Adrenal gland (tissue), 9 donors: ENCODE measurements at regions not wholly inside any gene's neighbourhood (a gene's known extent, or its start where the extent isn't known, plus 50 kb on each side); places are given as distances from the start of the nearest gene placed in this dataset.
"Not testable (repeated sequence)": the region's sequence is repeated elsewhere in the genome, so short reads cannot be mapped to it uniquely, and the experiment has no call there.

Experiments used
- DNase-seq, 7 donors: peaks; one replicate each; pipeline ENCODE4 v3.0.0-alpha.2; 2019 to 2020
- H3K27ac ChIP-seq, 5 donors: fragments of 200-600 bp; sonication (generic) in 4 of 5; 1 replicate in 3 of 5; 2 replicates in 2 of 5; pipeline versions ENCODE4 v1.5.1 to v1.8.0; 2016 to 2020; ENCODE audit warnings: mild to moderate bottlenecking in 1 of 5
- H3K27me3 ChIP-seq: fragments of 200-600 bp; 2 replicates; pipeline ENCODE4 v1.8.0; 2021
- H3K36me3 ChIP-seq, 2 donors: fragments of 200-600 bp; replicated peaks in 1 of 2; 1 replicate in 1 of 2; 2 replicates in 1 of 2; pipeline versions ENCODE4 v1.5.1 to v1.8.0; 2018 to 2022
- H3K4me1 ChIP-seq, 2 donors: fragments of 200-600 bp; replicated peaks in 1 of 2; 1 replicate in 1 of 2; 2 replicates in 1 of 2; pipeline versions ENCODE4 v1.5.1 to v1.8.0; 2018 to 2021
- H3K4me3 ChIP-seq, 4 donors: fragments of 200-600 bp; sonication (generic) in 3 of 4; one replicate each; pipeline ENCODE4 v1.5.1; 2016 to 2018
- H3K9me3 ChIP-seq, 3 donors: fragments of 200-600 bp; sonication (generic) in 1 of 3; replicated peaks in 1 of 3; 1 replicate in 2 of 3; 2 replicates in 1 of 3; pipeline versions ENCODE4 v1.5.1 to v1.8.0; 2016 to 2021
- POLR2A ChIP-seq, 2 donors: fragments of 450-650 bp; IDR thresholded peaks; one replicate each; pipeline ENCODE4 v1.6.1; 2017; ENCODE audit warnings: antibody characterized with exemption in 2 of 2, mild to moderate bottlenecking in 2 of 2, moderate library complexity in 1 of 2
- WGBS, 4 donors: extraction: QIAGEN DNeasy Blood & Tissue Kit in 2 of 4; methylation state at CpG; one replicate each; pipeline versions ENCODE4 v1.1.5 to v1.1.7; 2013 to 2017; 5-methylcytosine and 5-hydroxymethylcytosine counted together
- intact Hi-C, 2 donors: fragments of 100-400 bp; cut with DNase I; formaldehyde crosslinking; loops; one replicate each; pipeline versions ENCODE4 v1.14.1 to v1.15.0; 2022 to 2023
- TF ChIP-seq, protein P1 (sequence below), 6 experiments: fragments of 450-650 bp in 4 of 6; fragments of 200-600 bp in 2 of 6; sonication (generic) in 1 of 6; IDR thresholded peaks; 1 replicate in 5 of 6; 2 replicates in 1 of 6; pipeline versions ENCODE4 v1.5.1 to v1.8.0; 2016 to 2021; ENCODE audit warnings: antibody characterized with exemption in 6 of 6, mild to moderate bottlenecking in 2 of 6, moderate library complexity in 1 of 6
- donor health status: healthy with polysubstance abuse.
- donor health status: Bipolar disorder and iron deficiency.
- donor health status: DM: yes; HTN: yes; CAD: no.
- donor health status: DM: no; HTN: no; CAD: no.
- donor health status: DM: no; HTN: no; CAD: no.

GRCh38 chr1:41308520-41308919, 52.7 kb upstream of the FOXO6 start:
- H3K4me1 ChIP-seq, H3K36me3 ChIP-seq, H3K27me3 ChIP-seq, H3K4me3 ChIP-seq, DNase-seq, H3K9me3 ChIP-seq, intact Hi-C loops, H3K27ac ChIP-seq: not testable (repeated sequence)
- WGBS, 4 donors: 73 to 90% (median 76%) methylated on average over 4 of the region's 4 CpGs

GRCh38 chr1:41305576-41306363, 55.5 kb upstream of the FOXO6 start:
- WGBS, 4 donors: 50 to 82% (median 79%) methylated on average over 6 of the region's 6 CpGs
- TF ChIP-seq, protein P1, sequence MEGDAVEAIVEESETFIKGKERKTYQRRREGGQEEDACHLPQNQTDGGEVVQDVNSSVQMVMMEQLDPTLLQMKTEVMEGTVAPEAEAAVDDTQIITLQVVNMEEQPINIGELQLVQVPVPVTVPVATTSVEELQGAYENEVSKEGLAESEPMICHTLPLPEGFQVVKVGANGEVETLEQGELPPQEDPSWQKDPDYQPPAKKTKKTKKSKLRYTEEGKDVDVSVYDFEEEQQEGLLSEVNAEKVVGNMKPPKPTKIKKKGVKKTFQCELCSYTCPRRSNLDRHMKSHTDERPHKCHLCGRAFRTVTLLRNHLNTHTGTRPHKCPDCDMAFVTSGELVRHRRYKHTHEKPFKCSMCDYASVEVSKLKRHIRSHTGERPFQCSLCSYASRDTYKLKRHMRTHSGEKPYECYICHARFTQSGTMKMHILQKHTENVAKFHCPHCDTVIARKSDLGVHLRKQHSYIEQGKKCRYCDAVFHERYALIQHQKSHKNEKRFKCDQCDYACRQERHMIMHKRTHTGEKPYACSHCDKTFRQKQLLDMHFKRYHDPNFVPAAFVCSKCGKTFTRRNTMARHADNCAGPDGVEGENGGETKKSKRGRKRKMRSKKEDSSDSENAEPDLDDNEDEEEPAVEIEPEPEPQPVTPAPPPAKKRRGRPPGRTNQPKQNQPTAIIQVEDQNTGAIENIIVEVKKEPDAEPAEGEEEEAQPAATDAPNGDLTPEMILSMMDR (IDR thresholded peaks at IDR 0.05): no peak
- TF ChIP-seq POLR2A (IDR thresholded peaks at IDR 0.05): no peak
- H3K9me3 ChIP-seq: no peaks in the 10 kb centered on the region
- no peak overlapping the region for H3K27ac ChIP-seq
- intact Hi-C loops: no loop called here
- DNase-seq: peak in 1 of 7 donors; percentile 18
- H3K36me3 ChIP-seq: no peaks in the 10 kb centered on the region
- H3K4me3 ChIP-seq: no peak overlapping the region
- H3K4me1 ChIP-seq: no peaks in the 10 kb centered on the region
- no peaks in the 10 kb centered on the region for H3K27me3 ChIP-seq

DNA sequence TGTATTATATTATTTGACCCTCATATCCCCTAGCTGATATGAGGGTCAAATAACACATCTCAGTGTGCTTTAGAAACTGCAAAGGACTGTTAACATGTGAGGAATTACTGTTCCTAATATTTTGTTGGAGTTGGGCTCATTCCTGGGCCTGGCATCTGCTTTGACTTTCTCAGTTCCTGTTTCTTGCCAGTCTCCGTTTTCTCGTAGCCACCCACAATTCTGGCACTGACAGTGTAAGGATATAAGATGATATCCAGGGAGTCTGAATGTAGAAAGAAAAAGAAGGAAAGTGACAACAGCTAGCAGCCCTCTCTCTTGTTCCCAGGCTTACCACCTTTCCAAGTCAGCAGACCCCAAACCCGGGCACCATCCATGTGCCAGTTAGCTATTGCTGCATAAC, 54.4 kb upstream of the SCMH1 start:
- H3K9me3 ChIP-seq: no peaks in the 10 kb centered on the region
- H3K4me3 ChIP-seq: no peak overlapping the region
- intact Hi-C loops: no loop called here
- H3K4me1 ChIP-seq: no peaks in the 10 kb centered on the region
- DNase-seq: peak in 1 of 7 donors; percentile 23
- no peaks in the 10 kb centered on the region for H3K36me3 ChIP-seq
- TF ChIP-seq, protein P1 (IDR thresholded peaks at IDR 0.05): no peak
- TF ChIP-seq POLR2A (IDR thresholded peaks at IDR 0.05): no peak
- H3K27ac ChIP-seq: no peak overlapping the region
- WGBS, 4 donors: 88 to 94% (median 90%) methylated on average over 3 of the region's 3 CpGs
- H3K27me3 ChIP-seq: no peaks in the 10 kb centered on the region

- 69 to 86% (median 72%) methylated on average over 3 of the region's 3 CpGs for WGBS, 4 donors
- intact Hi-C loops: no loop called here
- TF ChIP-seq, protein P1 (IDR thresholded peaks at IDR 0.05): no peak
- TF ChIP-seq POLR2A (IDR thresholded peaks at IDR 0.05): no peak
These were observed 52.1 kb upstream of the SCMH1 start for GRCh38 chr1:41294216-41294615.

DNA sequence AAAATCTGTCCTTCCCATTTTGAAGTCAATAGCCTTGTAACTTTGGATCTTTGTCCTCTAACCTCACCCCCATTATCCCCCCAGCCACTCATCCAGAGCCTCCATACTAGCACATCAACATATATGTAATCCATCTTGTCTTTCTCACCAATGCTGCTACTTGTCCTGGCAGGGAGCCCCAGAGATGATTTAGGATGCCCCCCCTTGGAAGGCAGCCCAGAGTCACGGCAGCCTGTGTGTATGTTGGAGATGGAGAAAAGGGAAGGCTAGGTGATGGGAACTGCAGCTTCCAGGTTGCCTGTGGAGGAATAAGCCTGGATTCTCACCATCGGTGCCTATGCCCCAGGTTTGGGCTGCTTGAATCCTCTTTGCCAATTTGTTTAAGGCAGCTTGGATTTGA, 51.7 kb upstream of the SCMH1 start:
- H3K9me3 ChIP-seq: no peaks in the 10 kb centered on the region
- no peaks in the 10 kb centered on the region for H3K36me3 ChIP-seq
- TF ChIP-seq POLR2A (IDR thresholded peaks at IDR 0.05): no peak
- TF ChIP-seq, protein P1 (IDR thresholded peaks at IDR 0.05): no peak
- peak in 1 of 7 donors; percentile 24 for DNase-seq
- H3K4me3 ChIP-seq: no peak overlapping the region
- no peaks in the 10 kb centered on the region for H3K4me1 ChIP-seq
- intact Hi-C loops: no loop called here
- no peaks in the 10 kb centered on the region for H3K27me3 ChIP-seq
- no peak overlapping the region for H3K27ac ChIP-seq
- WGBS, 4 donors: 57 to 67% (median 64%) methylated on average over 2 of the region's 2 CpGs

More at GRCh38 chr1:41294216-41294615, 52.1 kb upstream of the SCMH1 start:
- Histone ChIP-seq H3K27me3 (no peaks in the 10 kb centered on the region), H3K4me1 (no peaks in the 10 kb centered on the region), H3K9me3 (no peaks in the 10 kb centered on the region), H3K4me3 (no peak overlapping the region), H3K36me3 (no peaks in the 10 kb centered on the region), H3K27ac (no peak overlapping the region)
- peak in 1 of 7 donors; percentile 29 for DNase-seq
